Middle frontal gyrus (tissue), 1 donor: ENCODE measurements at regions not wholly inside any gene's neighbourhood (a gene's known extent, or its start where the extent isn't known, plus 50 kb on each side); places are given as distances from the start of the nearest gene placed in this dataset.
A peak's percentile ranks its signal among the peaks of the same experiment; 100 is the strongest.

Experiments used
- DNase-seq: peaks from one replicate; pipeline ENCODE4 v3.0.0-alpha.2; 2015; ENCODE audit warnings: low spot score; ENCODE audit errors: extremely low spot score

DNA sequence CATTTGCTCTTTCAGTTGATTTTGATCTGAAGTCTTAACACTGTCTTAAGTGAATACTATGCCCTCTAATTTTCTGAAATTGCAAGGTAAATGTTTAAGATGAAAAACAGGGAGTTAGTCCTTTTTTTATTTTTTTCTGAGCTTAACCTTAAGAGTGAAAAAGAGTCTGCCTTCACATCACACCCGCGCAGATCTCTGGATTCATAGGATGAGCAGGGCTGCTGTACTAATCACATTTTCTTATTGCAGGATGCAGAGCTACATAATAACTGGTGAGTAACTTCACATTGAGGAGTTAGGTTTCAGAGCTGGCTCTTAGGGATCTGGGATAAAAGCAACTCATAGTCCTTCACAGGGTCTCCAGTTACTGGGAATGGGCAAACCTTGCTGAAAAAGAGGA lies 188.7 kb upstream of the ATP1B1 start:
- DNase-seq, result no peak

DNA sequence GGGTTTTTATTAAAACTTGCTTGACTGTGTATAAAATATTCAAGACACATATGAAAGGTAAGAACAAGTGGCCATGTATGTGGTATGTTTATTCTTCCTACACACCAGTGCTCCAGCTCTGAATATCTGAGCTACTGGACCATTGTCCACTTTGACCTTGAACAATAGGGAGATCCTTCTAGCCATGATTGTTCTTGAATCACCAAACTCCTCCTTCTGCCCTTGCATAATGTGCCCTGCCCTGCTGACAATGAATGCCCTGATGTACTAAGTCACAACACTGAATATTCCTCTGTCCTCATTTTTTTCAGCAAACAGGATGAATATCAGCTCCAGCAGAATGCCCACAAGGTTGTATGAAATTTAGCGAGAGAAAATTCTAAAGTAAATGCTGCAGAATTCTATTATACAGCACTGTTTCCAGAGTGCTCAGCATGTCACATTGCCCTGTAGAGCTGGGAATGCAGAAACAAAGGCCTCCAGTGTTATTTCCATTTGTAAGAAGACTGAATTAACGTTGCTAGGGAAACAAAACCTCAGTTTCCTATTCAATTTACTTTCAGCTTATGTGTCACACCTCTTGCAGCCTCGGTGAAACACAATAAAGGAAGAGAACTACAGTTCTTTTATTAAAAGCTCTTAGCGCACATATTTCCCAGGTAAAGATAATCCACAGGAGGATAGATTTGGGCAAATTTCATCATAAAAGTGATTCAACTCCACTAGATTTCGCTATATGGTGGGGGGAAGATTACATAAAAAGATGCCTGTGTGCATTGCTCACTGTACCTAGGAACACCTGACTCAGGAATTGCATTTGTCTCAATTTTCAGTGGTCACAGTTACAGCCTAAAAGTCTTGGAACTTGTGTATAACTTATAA lies 187.4 kb upstream of the ATP1B1 start:
- no peak for DNase-seq

DNA sequence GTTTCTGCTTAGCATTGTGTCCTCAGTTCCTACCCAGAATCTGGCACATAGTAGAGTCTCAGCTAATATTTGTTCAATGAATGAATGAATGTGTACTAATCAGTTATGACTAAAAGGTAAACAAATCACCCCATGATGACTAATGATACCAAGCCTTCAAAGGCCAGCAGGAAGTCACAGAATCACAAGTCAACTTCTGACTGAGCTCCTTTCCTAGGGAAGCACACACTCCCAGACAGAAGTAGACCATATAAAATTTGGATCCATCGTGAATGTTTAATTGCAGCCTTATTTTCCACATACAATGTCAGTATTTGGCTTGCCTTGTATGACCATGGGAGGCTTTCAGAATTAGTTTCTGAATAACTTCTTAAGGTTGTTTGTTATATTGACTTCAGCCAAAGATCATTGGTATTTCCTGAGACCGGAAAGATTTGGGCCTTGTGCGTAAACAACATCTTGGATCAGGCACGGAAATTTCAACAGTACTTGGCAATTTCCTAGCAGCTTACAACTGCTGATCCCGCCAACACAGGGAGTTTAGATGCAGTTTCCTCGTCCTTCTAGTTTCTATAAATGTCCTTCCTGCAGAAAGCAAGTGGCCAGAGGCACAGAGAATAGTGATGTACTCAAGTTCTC lies 185.9 kb upstream of the ATP1B1 start:
- DNase-seq, result no peak

GRCh38 chr1:168921629-168922028 lies 184.9 kb upstream of the ATP1B1 start:
- no peak for DNase-seq

DNA sequence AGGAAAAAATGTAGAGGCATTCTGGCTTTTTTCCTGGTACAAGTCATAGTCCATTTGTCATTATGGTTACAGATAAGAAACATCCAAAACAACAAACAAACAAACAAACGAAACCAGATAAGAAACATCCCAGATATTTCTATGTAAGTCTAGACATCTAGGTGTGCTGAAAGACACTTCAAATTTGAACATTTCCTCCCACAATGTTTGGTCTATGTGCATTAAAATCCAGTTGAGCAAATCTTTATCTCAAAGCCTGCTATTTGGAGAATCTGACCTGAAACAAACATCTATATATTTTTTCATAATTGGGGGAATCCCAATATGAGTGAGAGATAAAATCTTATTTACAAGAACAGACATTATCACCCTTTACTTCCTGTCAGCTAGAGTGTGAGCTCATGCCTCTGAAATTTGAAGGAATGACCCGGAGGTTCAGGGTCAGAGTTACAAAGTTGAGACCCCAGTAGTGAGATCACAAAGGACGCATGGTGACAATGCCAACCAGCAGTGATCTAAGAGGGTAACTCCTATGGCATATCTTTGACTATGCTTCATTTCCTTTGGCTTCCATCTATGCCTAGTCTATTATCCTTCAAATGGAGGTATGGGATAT lies 182.9 kb upstream of the ATP1B1 start:
- no peak for DNase-seq

DNA sequence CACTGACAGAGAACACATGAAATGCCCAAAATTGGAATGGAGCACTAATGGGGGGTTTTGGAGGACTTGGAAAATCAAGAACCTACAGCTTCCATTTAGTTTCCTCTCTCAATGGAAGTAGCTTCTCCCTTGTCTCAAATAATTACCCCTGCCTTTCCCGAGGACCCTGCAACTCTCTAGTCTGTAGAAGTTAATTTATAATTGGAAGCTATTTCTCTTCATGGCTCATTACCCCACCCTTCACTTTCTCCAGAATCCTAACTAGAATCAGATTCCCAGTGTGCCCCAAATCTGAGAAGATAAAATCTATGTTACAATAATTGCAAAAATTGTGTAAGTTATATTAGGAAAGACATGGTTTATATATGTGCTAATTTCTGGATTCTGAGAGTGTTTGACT lies 181.5 kb upstream of the ATP1B1 start:
- no peak for DNase-seq

- no peak for DNase-seq
Measured at GRCh38 chr1:168926236-168926635, 180.3 kb upstream of the ATP1B1 start.

- DNase-seq, result no peak
Measured at GRCh38 chr1:168932539-168932938, 174.0 kb upstream of the ATP1B1 start.

DNA sequence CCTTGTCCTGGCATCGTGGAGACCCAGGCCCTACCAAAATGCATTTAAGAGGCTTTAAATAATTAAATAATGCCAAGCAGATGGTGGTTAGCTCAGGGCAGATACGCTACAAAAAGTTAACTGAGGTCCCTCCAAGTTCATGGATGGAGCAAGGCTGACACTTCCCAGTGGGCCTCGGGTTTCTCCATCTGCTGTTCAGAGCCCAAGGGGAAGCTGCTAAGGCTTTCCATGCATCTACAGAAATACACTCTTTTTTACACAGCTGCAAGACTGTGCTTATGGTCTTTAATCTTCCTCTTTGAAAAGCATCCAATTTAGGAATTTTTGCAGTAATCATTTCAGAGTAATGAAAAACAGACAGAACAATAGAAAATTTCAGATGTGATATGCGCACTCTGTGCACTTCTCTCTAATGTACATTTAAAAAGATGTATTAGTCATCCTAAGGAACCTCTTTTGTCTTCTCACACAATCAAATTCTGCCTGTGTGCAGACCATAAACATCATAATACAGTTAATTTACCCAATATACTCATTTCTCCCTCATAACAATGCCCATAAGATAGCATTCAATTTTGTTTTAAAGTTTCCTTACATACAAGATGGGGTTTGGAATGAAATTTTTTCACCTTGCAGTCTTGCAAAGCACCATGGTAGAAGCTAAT lies 173.2 kb upstream of the ATP1B1 start:
- no peak for DNase-seq

- no peak for DNase-seq
Measured at GRCh38 chr1:168939110-168939946, 167.2 kb upstream of the ATP1B1 start.

DNA sequence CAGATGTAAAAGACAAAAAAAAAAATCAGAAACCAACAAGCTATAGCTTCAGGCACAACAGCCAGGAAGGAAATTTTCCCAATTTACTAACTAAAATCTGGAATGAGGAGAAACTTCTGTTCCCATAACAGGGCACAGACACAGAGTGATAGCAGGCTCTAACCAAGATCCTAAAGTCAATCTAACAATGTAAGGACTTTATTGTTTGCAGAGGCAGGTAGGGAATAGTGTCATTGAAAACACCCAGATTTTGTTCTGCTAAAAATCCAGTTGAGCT lies 166.6 kb upstream of the ATP1B1 start:
- DNase-seq, result no peak

DNA sequence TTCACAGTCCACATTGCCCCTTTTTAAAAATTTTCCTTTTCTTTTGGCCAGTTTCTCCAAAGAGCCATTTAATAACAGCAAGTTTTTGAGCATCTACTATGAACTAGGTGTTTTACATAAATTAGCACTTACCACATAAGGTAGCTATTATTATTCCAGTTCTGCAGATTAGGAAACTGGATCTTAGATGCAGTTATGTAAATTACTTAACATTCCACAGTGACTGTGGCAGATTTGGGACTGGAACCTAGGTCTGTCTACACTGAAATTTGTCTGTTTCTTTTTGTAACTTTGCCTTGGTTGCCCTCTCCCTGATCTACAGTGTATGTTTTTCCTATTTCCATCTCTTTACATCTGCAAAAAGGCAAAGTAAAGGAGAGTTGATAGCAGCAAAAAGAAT lies 164.8 kb upstream of the ATP1B1 start:
- DNase-seq, result no peak

- DNase-seq, result no peak
Measured at GRCh38 chr1:168942165-168942564, 164.3 kb upstream of the ATP1B1 start.

DNA sequence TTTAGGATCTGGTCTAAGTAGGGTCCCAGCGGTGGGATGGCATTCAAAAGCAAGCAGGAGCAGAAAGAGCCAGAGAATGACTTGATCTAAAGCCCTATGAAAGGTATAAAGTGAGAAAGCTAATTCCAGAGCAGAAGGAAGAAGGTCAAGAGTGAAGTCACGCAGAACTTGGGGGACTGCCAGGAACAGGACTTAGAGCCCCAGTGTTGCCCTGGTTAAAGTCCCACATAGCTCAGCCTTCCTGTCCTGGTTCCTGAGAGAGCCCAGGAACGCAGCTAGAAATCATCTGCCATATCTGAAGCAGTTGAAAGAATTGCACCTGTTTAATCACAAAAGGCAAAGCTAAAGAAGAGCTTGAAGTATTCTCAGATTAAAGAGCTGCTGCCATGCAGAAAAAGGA lies 160.6 kb upstream of the ATP1B1 start:
- no peak for DNase-seq

DNA sequence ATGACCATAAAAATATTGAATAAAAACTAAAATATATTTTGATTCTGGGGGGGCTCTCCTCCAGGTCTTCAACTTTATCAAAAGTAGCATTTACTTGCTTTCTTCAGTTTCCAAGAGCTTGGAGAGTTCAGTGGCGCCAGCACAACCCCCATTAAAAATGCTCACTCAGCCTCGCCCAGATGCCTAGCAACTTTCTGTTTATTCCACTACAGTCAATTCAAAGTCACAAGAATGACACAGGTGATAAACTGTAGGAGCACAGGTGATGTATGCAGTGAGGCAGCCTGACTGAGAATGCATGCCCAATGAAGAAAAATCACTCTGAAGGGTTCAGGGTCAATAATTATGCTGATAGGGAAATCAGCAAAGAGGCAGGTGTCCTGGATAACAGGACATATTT lies 159.4 kb upstream of the ATP1B1 start:
- no peak for DNase-seq

GRCh38 chr1:168949672-168950071 lies 156.8 kb upstream of the ATP1B1 start:
- no peak for DNase-seq

GRCh38 chr1:168957818-168958217 lies 148.7 kb upstream of the ATP1B1 start:
- DNase-seq, result no peak

GRCh38 chr1:168958562-168959289 lies 147.8 kb upstream of the ATP1B1 start:
- no peak for DNase-seq

DNA sequence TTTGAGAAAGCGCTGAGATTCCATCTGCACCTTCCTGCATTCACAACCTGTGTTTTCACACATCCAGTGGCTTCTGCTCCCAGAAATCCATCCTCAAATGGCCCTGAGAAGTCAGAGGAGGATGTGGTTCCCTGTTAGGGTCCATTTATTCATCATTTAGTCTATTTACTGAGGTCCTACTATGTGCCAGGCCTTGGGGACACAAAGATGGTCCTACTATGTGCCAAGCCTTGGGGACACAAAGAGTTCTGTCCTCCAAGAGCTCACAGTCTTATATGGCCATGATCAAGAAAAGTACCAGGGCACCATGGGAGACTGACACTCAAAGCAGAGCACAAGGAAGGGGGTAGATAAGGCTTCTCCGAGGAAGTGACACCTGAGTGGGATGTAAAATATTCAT lies 147.1 kb upstream of the ATP1B1 start:
- no peak for DNase-seq

DNA sequence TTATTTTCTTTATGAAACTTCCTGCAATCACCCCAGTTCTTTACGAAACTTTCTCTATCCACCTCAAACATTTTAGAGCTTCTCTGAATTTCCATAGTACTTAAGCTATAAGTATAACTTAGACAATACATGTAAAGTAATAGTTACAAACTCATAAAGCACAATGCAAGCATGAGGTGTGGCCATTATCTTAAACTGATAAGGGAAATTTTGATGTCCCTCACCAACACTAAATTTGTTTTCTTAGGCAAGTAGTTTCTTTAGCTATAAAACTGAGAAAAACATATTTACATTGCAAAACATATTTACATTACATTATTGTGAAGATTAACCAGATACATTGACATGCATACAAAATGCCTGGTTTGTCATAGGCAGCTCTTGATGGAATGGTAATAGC lies 146.4 kb upstream of the ATP1B1 start:
- DNase-seq, result no peak

- peak; percentile 43 for DNase-seq
Measured at GRCh38 chr1:168960595-168960994, 145.9 kb upstream of the ATP1B1 start.
